HG02885 (cell line): ENCODE measurements at regions not wholly inside any gene's neighbourhood (a gene's known extent, or its start where the extent isn't known, plus 50 kb on each side); places are given as distances from the start of the nearest gene placed in this dataset.

Experiments used
- ATAC-seq: cut with Tn5 transposase; IDR thresholded peaks from one replicate; pipeline ENCODE4 v1.9.1; 2021; ENCODE audit warnings: mild to moderate bottlenecking; ENCODE audit not compliant: unreplicated experiment, poor library complexity

- no peak for ATAC-seq
Measured at GRCh38 chr13:25044071-25044470, 51.9 kb upstream of the PABPC3 start.
